GM23248 (cell line): ENCODE measurements at regions not wholly inside any gene's neighbourhood (a gene's known extent, or its start where the extent isn't known, plus 50 kb on each side); places are given as distances from the start of the nearest gene placed in this dataset.

Experiments
- EZH2 ChIP-seq: fragments of 200-600 bp; sonication (generic); IDR thresholded peaks from 2 replicates; pipeline ENCODE4 v1.6.1; 2018; ENCODE audit warnings: antibody characterized with exemption, mild to moderate bottlenecking; ENCODE audit not compliant: insufficient read depth, poor library complexity, severe bottlenecking
- EZH2phosphoT487 ChIP-seq: fragments of 200-600 bp; sonication (generic); IDR thresholded peaks from 2 replicates; pipeline ENCODE4 v1.6.1; 2018; ENCODE audit warnings: antibody characterized with exemption, moderate library complexity, mild to moderate bottlenecking, low read depth; ENCODE audit not compliant: insufficient read depth

DNA sequence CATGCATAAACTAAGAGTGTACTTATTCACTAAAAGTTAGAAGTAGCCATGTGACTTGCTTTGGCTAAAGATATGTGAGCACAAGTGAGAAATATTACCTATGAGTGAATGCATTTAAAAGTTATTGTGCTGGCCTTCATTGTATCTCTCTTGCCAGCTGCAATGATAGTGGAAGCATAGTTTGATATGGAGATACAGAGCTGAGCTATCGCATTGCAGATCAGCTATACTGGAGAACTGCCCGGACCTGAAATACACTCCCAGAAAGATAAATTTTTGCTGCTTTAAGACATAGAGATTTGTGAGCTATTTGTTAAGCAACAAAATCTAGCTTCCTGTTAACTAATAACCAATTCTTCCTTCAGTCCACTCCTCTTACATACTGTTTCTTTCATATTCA, 571.1 kb downstream of the CPS1 start:
- no peak for TF ChIP-seq EZH2phosphoT487
- TF ChIP-seq EZH2 = no peak
